Inferior parietal cortex (tissue), 1 donor: ENCODE measurements at regions not wholly inside any gene's neighbourhood (a gene's known extent, or its start where the extent isn't known, plus 50 kb on each side); places are given as distances from the start of the nearest gene placed in this dataset.

ENCODE experiments used
- DNase-seq: peaks from one replicate; pipeline ENCODE4 v3.0.0-alpha.2; 2016; ENCODE audit errors: extremely low spot score

- DNase-seq = no peak
Observed at GRCh38 chr1:95370691-95371562, 136.9 kb downstream of the RWDD3 start.

- DNase-seq = no peak
Observed at GRCh38 chr1:95371666-95372282, 137.8 kb downstream of the RWDD3 start.

DNA sequence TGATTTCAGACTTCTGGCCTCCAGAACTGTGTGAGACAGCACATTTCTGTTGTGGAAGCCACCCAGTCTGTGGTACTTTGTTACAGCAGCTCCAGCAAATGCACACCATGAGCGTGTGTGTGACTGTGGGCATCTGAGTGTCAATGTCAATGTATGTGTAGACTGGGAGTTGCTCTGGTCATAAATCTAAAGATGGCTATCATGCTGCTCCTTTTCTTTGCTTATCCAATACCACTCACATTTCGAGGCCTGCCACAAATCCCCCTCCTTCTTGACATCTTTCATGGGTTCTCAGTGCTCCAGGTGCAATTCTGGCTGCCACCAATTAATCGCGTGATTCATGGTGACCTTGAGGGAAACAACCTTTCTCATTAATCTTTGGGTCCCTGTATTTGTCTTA is 141.2 kb downstream of the RWDD3 start:
- DNase-seq = no peak

DNA sequence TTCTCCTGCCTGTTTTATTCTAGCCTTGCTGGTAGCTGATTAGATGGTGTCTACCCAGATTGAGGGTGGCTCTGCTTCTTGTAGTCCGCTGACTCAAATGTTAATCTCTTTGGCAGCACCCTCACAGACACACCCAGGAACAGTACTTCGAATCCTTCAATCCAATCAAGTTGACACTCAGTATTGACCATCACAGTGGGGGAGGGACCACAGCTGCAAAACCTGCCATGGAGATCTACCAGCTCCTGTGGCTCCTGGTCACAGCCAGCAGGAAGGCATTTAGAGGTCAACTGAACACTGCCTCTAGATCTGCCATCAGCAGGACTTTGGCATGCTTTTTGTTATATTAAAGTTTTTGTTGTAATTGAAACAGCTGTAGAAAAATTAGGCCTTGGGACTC is 146.9 kb downstream of the RWDD3 start:
- DNase-seq = no peak

DNA sequence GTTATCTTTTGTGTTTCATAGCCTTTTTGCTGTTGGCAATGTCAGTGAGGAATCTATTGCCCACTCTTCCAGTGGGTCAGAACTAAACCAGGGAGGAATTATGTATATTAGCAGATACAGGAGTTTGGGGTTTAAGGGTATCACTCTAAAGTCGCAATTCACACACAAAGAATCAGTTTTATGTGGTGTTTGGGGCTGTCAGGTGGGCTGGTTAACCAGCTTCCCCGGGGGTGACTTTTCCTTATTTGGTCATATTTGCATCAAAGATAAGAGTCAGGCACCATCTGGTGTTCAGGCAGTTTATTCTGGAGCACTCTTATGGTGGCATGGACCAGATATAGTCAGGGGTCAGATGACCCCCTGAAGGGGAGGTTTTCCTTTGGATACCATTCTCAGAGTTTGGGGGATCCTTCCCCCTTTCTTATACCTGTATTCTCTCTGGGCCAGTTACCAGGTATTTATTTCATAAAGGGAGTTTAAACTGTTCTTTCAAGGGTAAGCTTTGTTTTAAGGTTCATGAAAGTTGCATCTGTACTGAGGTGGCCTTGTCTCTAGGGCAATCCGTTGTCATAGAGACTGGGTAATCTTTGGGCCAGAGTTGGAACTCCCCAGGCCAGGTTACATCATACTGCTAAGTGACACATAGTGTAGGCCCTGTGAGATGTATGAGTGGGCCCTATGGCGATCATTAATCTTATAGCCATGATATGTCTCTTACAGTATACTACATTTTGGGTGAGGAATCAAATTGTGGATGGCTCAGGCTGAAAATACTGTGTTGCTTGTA is 148.2 kb downstream of the RWDD3 start:
- no peak for DNase-seq

- no peak for DNase-seq
Observed at GRCh38 chr1:95383111-95383510, 149.1 kb downstream of the RWDD3 start.

- DNase-seq = no peak
Observed at GRCh38 chr1:95384567-95384966, 150.6 kb downstream of the RWDD3 start.

DNA sequence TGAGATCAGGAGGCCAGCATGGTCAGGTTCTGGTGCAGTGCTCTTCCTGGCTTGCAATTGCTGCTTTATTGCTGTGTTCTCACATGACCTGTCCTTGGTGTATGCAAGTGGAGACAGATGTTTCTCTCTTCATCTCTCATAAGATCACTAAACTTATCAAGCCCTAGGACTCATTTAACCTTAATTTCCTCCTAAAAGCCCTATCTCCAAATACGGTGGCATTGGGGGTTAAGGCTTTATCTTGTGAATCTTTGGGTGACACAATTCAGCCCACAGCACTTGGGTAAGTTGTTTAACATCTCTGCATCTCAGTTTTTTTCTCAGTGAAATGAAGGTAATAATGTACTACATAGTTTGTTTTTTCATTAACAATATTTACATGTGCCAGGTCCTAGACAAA is 152.4 kb downstream of the RWDD3 start:
- DNase-seq = no peak

DNA sequence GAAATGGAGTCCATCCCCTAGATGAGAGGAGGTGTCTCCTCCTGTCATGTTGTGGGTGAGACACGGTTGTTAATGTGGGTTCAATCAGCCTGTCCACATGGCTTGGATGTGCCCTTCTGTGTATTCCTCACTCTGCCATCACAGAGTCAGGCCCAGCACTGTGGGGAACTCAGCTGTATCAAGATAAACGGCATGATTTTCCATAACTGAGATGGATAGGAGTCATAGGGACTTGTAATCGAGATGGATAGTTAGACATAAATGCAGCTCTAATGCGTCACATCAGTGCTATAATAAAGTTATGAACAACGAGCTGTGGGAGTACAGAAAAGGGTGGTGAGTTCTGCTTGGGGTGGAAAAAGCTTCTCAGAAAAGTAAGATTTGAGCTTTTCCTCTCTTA is 152.9 kb downstream of the RWDD3 start:
- no peak for DNase-seq

GRCh38 chr1:95388031-95388430 is 154.0 kb downstream of the RWDD3 start:
- DNase-seq = no peak

DNA sequence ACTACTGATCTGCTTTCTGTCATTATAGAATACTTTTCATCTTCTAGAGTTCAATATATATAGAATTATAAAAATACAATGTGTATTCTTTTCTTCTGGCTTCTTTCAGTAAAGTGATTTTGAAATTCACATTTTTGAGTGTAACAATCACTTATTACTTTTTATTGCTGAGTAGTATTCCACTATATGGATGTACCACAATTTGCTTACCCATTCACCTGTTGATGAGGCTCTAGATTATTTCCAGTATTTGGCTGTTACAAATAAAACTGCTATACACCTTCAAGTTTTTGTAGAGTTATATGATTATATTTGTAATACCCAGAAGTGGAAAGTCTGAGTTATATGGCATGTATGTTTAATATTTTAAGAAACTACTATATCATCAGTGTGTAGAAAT is 159.4 kb downstream of the RWDD3 start:
- no peak for DNase-seq

DNA sequence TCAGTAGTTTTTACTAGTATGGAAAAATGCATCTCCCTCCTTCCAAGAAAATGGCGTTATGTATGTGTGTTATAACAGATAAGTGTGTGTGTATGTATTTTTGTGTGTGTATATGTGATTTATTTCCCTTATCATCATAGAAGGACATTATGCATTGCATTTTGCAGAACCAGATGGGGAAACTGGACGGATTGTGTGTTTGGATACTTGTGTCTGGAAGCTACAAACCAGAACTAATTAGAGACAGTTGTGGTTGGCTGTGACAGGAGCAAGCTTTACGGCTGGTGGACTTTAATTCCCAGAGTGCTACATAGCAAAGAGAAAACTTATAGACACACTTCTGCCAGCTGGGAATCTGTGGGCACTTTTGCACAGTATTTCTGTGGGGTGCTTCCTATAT is 162.5 kb downstream of the RWDD3 start:
- no peak for DNase-seq

- no peak for DNase-seq
Observed at GRCh38 chr1:95402780-95403179, 168.8 kb downstream of the RWDD3 start.

DNA sequence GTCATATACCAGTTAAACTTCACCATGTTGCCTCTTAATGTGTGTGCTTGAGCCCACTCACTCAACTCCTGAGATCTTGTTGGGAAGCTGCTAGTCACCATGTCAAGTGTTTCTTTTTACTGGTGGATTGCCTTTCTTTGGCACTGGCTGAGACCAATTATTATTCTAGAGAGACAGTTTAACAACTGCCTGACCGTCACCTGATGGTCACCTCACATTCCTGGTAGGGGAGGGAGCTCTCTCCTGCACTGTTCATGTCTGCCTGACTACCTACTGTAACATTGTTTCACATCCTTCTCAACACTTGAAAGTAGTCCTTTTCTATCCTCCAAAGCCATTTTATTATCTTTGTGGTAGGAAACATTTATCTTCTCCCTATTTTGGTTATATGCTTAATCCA is 172.3 kb downstream of the RWDD3 start:
- no peak for DNase-seq

GRCh38 chr1:95407131-95407885 is 173.3 kb downstream of the RWDD3 start:
- peak; percentile 40 for DNase-seq

- DNase-seq = no peak
Observed at GRCh38 chr1:95407886-95408291, 173.9 kb downstream of the RWDD3 start.

DNA sequence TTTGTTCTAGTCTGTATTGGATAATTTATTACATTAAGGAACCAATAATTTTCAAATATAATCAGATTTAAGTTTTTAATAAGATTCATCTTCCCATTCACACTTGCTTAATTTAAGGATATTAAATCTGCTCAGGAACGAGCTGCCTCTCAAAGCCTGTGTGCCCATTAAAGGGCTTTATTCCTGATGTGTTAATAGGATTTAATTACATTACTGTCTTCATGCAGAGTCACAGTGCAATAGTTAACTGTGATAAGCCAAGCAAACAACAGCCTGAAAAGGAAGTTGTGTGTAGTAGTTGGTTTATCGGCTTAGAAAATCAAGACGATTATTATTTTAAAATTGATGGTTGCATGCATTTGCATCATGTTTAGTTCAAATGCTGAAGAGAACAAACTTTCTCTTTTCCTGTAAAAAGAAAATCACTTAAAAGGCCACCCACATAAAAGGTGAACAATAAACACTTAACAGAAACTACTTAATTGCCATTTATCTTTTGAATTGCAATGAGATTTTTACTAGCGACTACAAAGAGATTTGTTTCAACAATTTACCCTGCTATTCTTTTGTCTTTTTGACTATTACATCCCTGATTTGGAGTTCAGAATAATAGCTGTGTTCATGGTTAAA is 174.6 kb downstream of the RWDD3 start:
- DNase-seq = no peak

DNA sequence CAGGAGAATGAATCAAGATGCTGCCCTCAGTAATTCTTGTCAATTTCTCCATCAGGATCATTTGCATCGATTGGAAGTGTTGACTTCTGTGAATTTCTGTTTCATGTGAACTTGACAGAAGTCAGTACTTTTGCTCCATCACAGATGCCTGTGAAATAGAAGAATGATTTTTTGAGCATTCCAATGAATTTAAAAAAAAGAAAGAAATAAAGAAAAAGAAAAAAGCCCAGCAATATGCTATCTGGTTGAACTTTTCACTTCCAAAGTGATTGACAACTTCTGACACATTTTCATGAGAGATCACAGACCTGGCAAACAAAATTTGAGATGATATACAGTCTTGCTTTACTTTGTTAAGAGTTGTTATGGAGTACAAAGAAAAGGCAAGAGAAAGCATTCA is 175.3 kb downstream of the RWDD3 start:
- DNase-seq = no peak

DNA sequence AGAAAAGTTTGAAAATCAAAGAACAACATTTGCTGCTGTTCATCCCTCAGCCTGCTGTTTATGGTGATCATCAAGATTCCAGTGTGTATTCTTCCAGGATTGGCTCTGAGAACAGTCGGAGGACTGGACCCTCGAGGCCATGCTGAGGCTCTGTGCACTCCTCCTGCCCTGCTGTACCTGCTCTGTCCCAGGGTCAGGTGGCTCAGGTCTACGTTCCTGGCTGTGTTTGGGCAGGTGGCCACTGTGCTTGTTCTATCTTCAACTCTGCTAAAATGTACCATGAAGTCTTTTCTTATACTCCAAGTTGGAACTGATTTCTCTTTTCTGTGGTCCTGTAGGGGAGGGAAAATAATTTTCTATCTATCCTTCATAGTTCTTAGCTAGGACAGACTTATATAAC is 175.9 kb downstream of the RWDD3 start:
- DNase-seq = no peak

DNA sequence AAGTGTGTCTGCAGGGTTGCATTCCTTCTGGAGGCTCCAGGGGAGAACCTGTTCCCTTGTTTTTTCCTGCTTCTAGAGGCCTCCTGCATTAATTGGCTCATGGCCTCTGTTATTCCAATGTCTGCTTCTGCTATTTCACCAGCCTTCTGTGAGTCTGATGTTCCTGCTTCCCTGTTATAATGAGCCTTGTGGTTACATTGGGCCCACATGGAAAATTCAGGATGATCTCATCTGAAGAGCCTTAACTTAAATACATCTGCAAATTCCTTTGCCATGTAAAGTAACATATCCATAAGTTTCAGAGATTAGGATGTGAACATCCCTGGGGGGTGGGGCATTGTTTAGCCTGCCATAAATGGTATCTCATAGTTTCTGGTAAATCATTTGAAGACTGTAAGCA is 181.1 kb downstream of the RWDD3 start:
- no peak for DNase-seq

GRCh38 chr1:95426772-95427171 is 192.8 kb downstream of the RWDD3 start:
- no peak for DNase-seq
